HG03378 (cell line): ENCODE measurements at regions not wholly inside any gene's neighbourhood (a gene's known extent, or its start where the extent isn't known, plus 50 kb on each side); places are given as distances from the start of the nearest gene placed in this dataset.
A peak's percentile ranks its signal among the peaks of the same experiment; 100 is the strongest.
"Not testable (repeated sequence)": the region's sequence is repeated elsewhere in the genome, so short reads cannot be mapped to it uniquely, and the experiment has no call there.

Source experiments
- ATAC-seq: cut with Tn5 transposase; IDR thresholded peaks from one replicate; pipeline ENCODE4 v1.9.1; 2021; ENCODE audit warnings: mild to moderate bottlenecking, moderate library complexity; ENCODE audit not compliant: unreplicated experiment

DNA sequence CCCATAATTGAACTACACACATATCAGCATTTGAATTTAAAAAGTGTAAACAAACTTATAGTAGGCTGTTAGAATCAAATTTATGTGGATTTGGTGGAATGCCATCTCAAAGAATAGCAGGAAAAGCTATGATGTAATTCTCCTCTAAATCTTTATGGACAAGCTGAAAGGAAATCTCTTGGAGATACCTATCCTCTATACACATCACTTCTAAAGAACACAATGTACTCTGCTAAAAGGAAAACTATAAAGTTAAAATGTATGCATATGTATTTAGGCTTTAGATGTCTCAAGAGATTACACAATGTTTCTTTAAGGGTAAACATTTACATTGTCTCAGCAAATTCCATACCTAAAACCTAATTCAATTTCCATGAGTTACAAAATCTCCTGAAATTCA, 323.3 kb downstream of the CRPPA start:
- ATAC-seq = no peak

DNA sequence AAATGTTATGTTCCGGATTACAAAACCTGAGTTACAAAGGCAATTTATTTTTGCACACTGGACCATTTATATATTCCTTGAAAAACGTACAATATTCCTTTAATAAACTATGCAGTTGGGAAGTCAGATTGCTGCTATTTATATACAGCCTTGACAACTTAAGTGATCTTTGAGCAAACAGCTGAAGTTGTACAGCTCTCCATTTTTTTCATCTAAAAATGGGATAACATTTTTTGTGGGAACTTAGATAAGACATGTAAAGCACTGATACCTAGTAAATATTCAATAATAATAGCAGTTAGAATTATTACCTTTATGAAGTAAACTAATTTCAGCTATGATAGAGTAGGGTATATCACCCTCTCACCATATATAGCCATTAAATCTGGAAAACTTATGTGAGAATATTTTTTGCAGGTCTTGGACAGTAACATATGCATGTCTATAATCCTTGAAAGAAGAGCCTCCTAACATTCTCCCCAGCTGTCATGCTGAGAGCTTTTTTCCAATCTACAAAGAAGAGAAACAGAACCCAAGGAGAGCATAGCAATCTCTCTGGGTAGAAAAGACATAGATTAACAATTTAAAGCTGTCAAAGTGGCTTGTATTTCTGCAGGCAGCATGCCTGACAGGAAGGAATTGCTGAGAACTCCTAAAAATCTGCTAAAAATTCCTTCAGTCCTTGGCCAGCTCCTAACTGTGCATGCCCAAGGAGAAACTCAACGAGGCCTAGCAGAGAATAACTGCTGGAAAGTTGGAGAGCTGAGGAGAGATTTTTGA, 326.0 kb downstream of the CRPPA start:
- ATAC-seq = no peak

DNA sequence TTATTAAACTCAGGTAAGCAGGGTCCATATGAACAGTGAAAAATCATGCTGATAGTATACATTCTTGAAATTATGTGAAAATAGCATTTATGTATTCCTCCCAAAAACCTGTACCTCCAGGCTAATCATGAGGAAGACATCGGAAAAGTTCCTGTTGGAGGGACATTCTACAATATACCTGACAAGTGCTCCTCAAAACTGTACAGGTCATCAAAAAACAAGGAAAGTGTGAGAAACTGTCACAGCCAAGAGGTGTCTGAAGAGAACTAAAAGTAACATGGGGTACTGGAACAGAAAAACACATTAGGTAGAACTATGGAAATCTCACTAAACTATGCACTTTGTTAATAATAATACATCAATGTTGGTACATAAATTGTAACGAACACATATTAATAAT, 326.7 kb downstream of the CRPPA start:
- no peak for ATAC-seq

DNA sequence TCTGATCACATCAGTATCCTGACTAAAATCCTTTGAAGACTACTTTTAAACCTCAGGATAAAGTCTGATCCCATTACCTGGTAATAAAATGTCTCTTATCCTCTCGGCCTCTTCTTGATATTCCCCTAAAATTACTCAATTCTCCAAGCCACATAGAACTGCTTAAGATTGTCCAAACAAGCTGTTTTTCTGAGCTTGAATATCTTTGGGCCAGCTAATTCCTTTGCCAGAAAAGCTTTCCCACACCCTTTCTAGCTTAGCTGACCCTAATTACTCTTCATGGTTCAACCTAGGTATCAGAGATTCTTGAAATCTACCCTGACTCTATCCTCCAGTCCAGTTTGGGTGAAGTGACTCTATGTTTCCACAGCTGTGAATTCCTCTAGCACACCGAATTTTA, 328.6 kb downstream of the CRPPA start:
- no peak for ATAC-seq

DNA sequence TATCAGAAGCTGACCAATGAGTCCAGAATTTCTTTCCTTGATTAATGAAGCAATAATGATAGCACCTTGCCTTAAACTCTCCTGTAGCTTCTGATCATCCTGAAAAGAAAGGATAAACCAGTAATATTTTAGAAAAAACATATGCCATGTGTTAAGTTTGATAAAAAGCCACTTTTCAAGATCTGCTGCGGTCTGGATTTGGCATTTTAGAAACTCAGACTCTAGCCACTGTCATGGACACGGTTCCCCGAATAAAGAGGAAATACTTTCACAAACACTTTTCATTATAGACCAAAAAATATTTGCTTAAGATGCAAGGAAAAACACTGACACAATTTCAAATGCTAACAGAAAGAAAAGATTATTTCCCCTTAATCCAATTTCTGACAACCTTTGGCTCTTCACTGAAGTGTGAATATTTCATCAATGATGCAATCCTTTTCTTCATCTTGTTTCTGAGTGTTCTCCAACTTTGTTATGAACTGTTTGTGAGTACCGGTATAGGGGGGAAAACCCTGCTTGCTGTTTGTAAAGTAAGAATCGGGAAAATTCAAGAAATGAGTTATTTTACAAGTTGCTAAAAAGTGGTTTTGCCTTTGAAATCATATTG, 329.5 kb downstream of the CRPPA start:
- ATAC-seq = no peak

DNA sequence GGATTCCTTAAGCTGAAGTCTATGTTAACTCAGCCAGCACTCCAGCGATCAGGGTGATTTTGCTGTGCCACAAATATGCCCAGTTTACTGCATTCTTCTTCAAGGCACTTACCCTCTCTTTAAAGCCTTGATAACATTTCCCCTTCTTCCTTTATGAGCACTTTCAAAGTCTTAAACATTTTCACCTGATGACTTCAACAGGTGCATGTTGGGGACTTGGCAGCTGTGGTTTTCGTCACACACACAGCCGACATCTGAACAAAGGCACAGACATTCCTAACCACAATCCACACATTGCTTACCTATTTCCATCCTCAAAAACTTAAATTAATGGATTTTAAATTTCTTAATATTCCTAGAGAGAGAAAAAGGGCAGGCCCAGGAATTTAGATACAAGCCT, 331.5 kb downstream of the CRPPA start:
- ATAC-seq = no peak

DNA sequence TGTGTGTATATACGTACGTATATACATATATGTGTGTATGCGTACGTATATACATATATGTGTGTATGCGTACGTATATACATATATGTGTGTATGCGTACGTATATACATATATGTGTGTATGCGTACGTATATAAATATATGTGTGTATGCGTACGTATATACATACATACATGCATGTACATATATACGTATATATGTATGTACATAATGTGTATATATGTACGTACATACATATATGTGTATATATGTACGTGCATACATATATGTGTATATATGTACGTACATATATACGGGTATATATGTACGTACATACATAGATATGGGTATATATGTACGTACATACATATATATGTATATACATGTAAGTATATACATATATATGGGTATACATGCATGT, 332.1 kb downstream of the CRPPA start:
- no peak for ATAC-seq

DNA sequence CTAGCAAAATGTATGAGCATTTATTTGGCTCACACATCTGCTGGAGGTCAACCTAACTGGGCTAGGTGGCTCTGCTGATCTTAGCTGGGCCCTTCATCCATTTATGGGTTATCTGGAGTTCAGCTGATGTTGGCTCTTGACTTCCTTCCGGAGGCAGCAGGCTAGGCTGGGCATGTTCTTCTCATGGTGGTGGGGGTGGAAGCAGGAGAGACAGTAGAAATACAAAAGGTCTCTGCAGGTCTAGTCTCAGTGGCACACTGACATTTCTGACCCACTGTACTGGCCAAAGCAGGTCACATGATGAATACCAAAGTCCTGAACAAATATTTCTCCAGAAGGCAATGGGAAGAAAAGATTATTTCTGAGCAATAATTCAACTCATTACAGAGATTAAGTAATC, 334.6 kb downstream of the CRPPA start:
- ATAC-seq = no peak

DNA sequence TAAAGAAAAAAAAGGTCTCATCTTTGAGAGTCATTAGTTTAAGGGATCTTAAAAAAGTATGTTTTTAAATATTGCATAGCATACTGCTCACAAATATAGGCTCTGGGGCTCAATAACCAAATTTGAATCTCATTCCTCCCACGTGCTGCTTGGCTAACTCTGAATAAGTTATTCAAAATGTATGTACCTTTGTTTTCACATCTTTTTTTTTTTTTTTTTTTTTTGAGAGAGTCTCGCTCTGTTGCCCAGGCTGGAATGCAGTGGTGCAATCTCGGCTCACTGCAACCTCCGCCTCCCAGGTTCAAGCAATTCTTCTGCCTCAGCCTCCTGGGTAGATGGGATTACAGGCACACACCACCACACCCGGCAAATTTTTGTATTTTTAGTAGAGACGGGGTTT, 335.6 kb downstream of the CRPPA start:
- ATAC-seq = not testable (repeated sequence)

DNA sequence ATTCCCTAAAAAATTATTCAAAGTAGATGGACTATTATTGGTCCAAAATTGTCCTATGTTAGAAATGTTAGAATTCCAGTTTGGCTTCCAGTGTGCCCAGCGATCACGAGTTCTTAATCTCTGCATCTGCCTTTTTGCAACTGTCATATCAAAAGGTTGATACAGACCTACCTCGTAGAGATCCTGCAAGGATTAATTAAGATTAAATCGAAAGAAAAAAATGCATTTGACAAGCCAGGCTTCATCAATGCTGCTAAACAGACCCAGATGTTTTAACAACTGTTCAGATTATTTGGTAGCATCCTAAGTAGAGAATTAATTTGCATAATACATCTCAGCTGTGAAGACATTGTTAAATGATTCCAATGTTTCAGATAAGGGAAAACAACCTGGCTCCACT, 336.5 kb downstream of the CRPPA start:
- no peak for ATAC-seq

DNA sequence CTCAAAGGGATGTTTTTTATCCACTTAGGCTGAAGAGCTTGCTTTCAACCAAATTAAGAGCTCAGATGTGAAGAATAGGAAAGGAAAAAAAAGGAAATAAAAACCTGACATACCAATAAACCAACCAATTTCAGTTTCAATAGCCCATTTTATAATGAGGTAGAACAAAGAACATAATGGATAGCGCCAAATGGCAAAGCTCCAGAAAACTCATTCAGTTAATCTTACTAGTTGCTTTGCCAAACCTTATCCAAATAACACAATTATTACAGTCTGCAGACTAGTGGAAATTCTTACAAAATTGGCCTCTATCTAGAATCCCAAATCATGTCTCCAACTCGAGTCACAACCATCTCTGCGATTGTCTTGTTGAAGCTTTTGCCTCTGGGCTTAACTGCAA, 337.0 kb downstream of the CRPPA start:
- ATAC-seq = no peak

DNA sequence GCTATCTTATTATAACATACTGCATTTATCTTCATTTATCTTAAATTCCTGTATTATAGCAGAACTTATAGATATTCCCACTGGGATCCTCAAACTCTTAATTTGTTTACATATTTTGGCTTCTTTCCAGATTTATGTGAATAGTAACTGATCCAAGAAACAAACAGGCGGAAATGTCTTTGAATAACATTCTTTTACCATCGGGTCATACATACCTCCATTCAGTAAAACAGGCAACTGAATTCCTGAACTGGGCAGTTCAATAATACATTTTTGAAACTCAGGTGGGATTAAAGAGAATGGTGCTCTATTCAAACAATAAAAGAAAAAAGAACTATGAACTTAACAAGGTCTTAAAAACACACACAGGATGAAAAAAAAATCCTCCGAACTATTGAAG, 337.4 kb downstream of the CRPPA start:
- no peak for ATAC-seq

DNA sequence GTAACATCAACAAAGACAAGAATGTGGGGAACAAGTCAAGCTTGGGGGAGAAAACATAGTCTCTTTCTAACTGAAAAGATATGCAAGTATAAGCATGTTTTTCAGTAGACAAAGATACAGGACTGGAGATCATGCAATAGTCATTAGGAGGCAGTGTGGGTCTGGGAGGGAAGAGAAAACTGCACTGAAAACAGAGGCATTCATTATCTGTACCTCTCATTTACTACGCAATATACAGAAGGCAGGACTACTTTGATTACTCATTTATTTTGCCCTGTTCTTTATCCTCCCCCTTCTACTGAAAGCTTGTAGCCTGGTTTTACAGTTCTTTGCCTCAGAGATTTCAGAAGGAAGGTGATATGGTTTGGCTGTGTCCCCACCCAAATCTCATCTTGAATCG, 341.2 kb downstream of the CRPPA start:
- no peak for ATAC-seq

DNA sequence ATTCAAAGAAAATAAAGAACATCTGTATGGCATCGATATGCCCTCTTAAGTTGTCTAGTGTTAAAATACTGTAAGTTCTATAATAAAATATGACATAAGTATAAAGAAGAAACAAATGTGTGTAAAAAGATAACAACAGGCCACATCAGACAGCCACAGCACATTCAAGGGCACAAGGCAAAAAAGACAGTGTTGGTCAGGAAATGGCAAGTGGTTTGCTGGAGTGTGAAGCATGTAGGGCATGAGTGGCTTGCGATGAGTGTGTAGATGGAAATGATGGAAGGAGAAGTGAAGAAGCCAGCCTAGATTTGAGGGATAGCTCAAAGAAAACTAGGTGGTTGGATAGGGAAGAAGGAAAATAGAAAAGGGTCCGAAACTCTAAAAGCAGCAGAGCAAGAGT, 341.6 kb downstream of the CRPPA start:
- no peak for ATAC-seq

DNA sequence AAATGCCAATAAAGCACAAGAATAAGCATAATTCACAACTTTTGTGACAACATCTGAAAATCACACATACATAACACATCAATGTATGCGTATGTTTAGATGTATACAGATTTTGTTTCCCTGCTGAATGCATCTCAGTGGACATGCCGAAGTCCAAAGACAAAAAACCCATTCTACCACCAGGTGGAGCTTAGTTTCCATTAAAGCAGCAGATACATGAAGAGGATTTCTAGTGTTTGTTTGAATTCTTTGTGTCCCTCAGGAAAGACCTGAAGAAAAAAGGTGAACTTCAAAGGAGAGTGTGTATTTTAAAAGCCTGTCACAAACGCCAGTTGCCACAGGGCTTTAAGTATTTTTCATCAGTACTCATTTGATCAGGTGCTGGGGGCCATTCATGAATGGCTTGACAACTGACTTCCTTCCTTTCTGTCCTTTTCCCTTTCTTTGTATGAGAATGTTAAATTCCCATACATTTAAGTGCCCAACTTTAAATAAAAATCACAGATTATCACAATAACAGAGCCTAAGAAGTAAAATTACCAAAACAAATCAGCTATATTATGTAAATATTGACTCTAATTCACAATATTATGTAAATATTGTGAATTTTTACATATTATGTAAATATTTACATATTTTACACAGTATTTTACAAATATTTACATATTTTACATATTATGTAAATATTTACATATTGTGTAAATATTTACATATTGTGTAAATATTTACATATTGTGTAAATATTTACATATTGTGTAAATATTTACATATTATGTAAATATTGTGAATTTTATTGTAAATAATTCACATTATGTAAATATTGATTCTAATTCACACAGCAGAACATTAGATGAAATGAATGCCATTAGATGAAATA, 343.0 kb downstream of the CRPPA start:
- ATAC-seq = peak; percentile 87

DNA sequence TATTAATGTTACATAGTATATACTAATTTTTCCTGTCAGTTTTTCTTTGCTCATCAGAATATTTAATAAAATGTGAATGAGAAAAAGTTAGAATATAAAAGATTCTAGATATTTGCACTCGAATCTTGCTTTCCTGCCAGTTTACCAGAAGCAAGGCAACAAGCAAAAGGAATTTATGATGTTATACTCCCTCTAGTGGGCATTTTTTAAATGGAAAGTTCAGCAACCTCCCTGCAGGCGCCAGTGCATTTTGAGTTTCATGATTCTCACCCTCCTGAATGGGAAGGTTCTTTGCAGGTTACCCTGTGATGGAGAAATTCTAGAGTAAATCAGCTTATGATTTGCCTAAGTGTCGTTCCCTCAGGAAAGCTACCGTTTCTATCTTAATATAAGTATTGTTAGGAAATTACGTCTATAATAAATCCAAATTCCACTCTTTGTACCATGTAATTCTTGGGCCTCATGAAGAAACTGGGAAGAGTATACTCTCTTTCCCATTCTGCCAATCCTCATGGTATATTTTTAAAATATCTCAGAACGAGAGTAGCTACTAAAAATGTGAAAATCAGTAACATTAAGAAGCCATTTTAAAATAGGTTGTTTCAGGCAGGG, 350.0 kb downstream of the CRPPA start:
- ATAC-seq = peak; percentile 87

DNA sequence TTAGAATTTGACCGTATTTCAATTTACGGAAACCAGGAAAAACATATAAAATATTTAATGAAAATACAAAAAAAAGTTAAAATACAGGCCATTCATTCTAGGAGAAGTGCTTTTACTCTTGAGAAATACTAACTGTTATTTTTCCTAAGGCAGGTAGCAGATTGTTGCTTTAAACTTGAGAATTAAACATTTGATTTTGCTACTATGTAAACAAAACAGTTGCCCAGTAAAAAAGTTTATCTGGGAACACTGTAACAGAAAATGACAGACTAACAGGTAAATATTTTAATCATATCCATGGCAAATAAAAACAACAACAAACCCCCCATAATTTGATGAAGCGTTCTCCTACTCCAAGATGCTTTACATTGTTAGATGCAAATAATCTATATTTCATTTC, 350.5 kb downstream of the CRPPA start:
- ATAC-seq = no peak

DNA sequence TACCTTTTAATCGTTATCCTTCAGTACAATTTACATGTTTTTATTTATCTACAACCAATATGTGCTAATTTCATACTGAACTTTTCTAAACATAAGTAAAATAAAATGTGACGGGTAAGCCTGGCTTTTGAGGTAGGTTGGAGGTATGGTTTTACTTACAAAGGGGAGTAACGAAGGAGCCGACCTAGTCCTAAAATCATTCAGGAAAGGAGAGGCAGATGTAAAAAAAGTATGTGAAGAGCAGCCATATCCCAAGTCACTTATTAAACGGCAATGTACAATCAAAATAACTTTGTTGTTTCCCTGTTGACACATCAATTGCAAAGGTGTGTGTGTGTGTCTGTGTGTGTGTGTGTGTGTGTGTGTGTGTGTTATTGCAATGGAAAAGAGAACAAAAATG, 351.3 kb downstream of the CRPPA start:
- no peak for ATAC-seq

DNA sequence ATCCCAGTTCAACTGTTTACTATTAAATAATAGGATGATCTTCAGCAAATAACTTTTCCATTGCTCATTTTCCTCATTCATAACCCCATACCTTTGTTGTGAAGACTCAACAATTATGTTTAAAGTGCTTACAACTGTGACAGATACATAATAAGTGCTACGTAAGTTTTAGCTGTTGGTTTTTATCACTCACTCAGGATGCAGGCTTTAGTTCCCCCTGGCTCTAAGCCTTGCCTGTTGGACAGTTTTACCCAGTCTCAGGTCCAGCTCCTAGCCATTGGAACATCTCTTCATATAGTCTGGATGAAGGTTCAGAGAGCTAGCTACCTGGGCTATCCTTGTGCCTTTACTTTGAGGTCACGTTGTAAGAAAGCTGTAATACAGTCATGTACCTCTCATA, 353.2 kb downstream of the CRPPA start:
- ATAC-seq = no peak

DNA sequence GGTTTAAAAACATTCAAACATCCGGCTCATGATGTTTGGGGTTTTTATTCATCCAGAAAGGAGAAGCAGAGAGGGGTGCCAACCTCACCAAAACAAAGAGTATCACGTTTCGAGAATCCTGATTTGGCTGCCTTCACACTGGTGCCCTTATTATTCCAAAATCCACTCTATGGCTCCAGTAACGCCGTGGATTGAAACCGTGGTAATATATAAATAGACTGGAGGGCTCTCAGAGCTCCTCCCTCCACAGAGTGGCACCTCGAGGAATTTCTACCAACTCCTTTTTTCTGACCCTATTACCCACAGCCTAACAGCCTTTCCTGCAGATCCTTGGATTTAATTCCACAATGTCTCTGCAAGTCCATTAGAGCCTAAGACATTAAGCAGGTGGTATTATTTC, 353.6 kb downstream of the CRPPA start:
- ATAC-seq = no peak

DNA sequence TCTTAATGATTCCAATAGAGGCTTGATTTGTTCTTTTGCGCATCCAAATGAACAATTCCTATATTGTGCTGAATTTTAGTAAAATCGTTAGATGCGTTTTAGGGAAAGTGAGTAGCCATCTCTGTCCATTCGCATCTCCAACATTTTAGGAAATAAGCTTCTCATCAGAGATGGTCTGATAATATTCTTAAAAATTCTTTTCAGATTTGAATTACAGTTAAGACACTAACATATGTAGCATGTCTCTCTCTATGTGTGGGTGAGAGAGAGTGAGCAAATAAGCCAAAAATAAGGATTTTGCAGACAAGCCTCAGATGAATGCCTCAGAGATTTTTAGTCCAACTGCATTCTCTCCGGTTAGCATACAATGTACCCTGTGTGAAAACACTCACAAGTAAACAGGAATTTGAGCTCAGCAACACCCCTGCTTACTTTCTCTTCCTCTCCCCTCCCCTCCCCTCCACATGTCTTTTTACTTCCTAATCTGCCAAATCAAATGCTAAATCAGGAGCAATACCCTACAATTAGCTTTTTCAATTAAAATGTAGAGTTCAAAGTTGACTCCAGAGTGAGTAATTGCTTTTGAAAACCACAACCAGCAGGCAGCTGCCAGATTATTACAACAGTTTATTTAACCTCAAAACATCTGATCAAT, 354.4 kb downstream of the CRPPA start:
- ATAC-seq = no peak
